ENCODE measurements at regions not wholly inside any gene's neighbourhood (a gene's known extent, or its start where the extent isn't known, plus 50 kb on each side); places are given as distances from the start of the nearest gene placed in this dataset.

GRCh38 chr1:58836408-58836807 is 52.6 kb upstream of the JUN start:
- Histone ChIP-seq H3K4me3 (ENCODE audit: low read length) (no peak overlapping the region), H2BK15ac (replicated peaks; ENCODE audit: low read depth) (no peak overlapping the region), H2AK5ac (ENCODE audit: low read length) (no peak overlapping the region), H3K27ac (ENCODE audit: low read depth, low read length) (no peak overlapping the region), H3K4me1 (ENCODE audit: control insufficient read depth, low read depth, low read length) (no peaks in the 10 kb centered on the region), H3K79me2 (ENCODE audit: control insufficient read depth, insufficient read depth, low read length) (no peaks in the 10 kb centered on the region), H4K5ac (ENCODE audit: low read length) (no peak overlapping the region), H3K27me3 (ENCODE audit: insufficient read depth, low read length, poor library complexity) (no peaks in the 10 kb centered on the region), H3K4ac (ENCODE audit: low read depth, low read length) (no peak overlapping the region), H3K23ac (ENCODE audit: low read length) (no peak overlapping the region), H2BK120ac (ENCODE audit: low read depth, low read length) (no peak overlapping the region), H3K9ac (ENCODE audit: low read length) (no peak overlapping the region), H2BK5ac (ENCODE audit: low read length) (no peak overlapping the region), H4K8ac (ENCODE audit: low read depth, low read length) (no peak overlapping the region), H3K18ac (ENCODE audit: low read length) (no peak overlapping the region), H3K79me1 (ENCODE audit: low read length) (no peaks in the 10 kb centered on the region), H3K56ac (ENCODE audit: low read length) (no peak overlapping the region), H3K4me2 (ENCODE audit: low read length) (no peak overlapping the region), H3K36me3 (ENCODE audit: control insufficient read depth, insufficient read depth, low read length) (no peaks in the 10 kb centered on the region)
- WGBS (ENCODE audit: extremely low coverage, insufficient coverage, low lambda C conversion rate), result no CpG with 5 or more reads among the region's 3 CpGs
- DNase-seq, result no peak

- Histone ChIP-seq H2BK120ac (ENCODE audit: low read depth, low read length) (no peak overlapping the region), H2AK5ac (ENCODE audit: low read length) (no peak overlapping the region), H3K56ac (ENCODE audit: low read length) (no peak overlapping the region), H4K5ac (ENCODE audit: low read length) (no peak overlapping the region), H3K18ac (ENCODE audit: low read length) (no peak overlapping the region), H2BK5ac (ENCODE audit: low read length) (no peak overlapping the region), H3K4ac (ENCODE audit: low read depth, low read length) (no peak overlapping the region), H2BK15ac (replicated peaks; ENCODE audit: low read depth) (no peak overlapping the region), H3K4me2 (ENCODE audit: low read length) (no peak overlapping the region), H4K8ac (ENCODE audit: low read depth, low read length) (no peak overlapping the region), H3K9ac (ENCODE audit: low read length) (no peak overlapping the region), H3K4me3 (ENCODE audit: low read length) (no peak overlapping the region), H3K79me1 (ENCODE audit: low read length) (no peaks in the 10 kb centered on the region), H3K79me2 (ENCODE audit: control insufficient read depth, insufficient read depth, low read length) (no peaks in the 10 kb centered on the region), H3K23ac (ENCODE audit: low read length) (no peak overlapping the region), H3K27ac (ENCODE audit: low read depth, low read length) (no peak overlapping the region), H3K27me3 (ENCODE audit: insufficient read depth, low read length, poor library complexity) (no peaks in the 10 kb centered on the region), H3K4me1 (ENCODE audit: control insufficient read depth, low read depth, low read length) (no peaks in the 10 kb centered on the region), H3K36me3 (ENCODE audit: control insufficient read depth, insufficient read depth, low read length) (no peaks in the 10 kb centered on the region)
- no peak for DNase-seq
Observed at GRCh38 chr1:58837886-58838285, 54.0 kb upstream of the JUN start.

GRCh38 chr1:58839147-58839795 is 55.4 kb upstream of the JUN start:
- Histone ChIP-seq H3K4me1 (ENCODE audit: control insufficient read depth, low read depth, low read length) (no peaks in the 10 kb centered on the region), H3K4me3 (ENCODE audit: low read length) (no peak overlapping the region), H3K23ac (ENCODE audit: low read length) (no peak overlapping the region), H3K79me1 (ENCODE audit: low read length) (no peaks in the 10 kb centered on the region), H3K27me3 (ENCODE audit: insufficient read depth, low read length, poor library complexity) (no peaks in the 10 kb centered on the region), H2BK5ac (ENCODE audit: low read length) (no peak overlapping the region), H3K18ac (ENCODE audit: low read length) (no peak overlapping the region), H3K56ac (ENCODE audit: low read length) (no peak overlapping the region), H2AK5ac (ENCODE audit: low read length) (no peak overlapping the region), H3K79me2 (ENCODE audit: control insufficient read depth, insufficient read depth, low read length) (no peaks in the 10 kb centered on the region), H3K36me3 (ENCODE audit: control insufficient read depth, insufficient read depth, low read length) (no peaks in the 10 kb centered on the region), H3K9ac (ENCODE audit: low read length) (no peak overlapping the region), H3K4me2 (ENCODE audit: low read length) (no peak overlapping the region), H3K4ac (ENCODE audit: low read depth, low read length) (no peak overlapping the region), H3K27ac (ENCODE audit: low read depth, low read length) (no peak overlapping the region), H4K8ac (ENCODE audit: low read depth, low read length) (no peak overlapping the region), H2BK15ac (replicated peaks; ENCODE audit: low read depth) (no peak overlapping the region), H2BK120ac (ENCODE audit: low read depth, low read length) (no peak overlapping the region), H4K5ac (ENCODE audit: low read length) (no peak overlapping the region)
- no peak for DNase-seq
- no CpG with 5 or more reads among the region's 5 CpGs for whole genome bisulfite sequencing (ENCODE audit: extremely low coverage, insufficient coverage, low lambda C conversion rate)

- Histone ChIP-seq H3K79me2 (ENCODE audit: control insufficient read depth, insufficient read depth, low read length) (no peaks in the 10 kb centered on the region), H3K9ac (ENCODE audit: low read length) (no peak overlapping the region), H3K27ac (ENCODE audit: low read depth, low read length) (no peak overlapping the region), H3K4me3 (ENCODE audit: low read length) (no peak overlapping the region), H3K23ac (ENCODE audit: low read length) (no peak overlapping the region), H3K56ac (ENCODE audit: low read length) (no peak overlapping the region), H2AK5ac (ENCODE audit: low read length) (no peak overlapping the region), H3K4ac (ENCODE audit: low read depth, low read length) (no peak overlapping the region), H3K4me1 (ENCODE audit: control insufficient read depth, low read depth, low read length) (no peaks in the 10 kb centered on the region), H4K5ac (ENCODE audit: low read length) (no peak overlapping the region), H2BK120ac (ENCODE audit: low read depth, low read length) (no peak overlapping the region), H3K36me3 (ENCODE audit: control insufficient read depth, insufficient read depth, low read length) (no peaks in the 10 kb centered on the region), H3K4me2 (ENCODE audit: low read length) (no peak overlapping the region), H3K18ac (ENCODE audit: low read length) (no peak overlapping the region), H3K27me3 (ENCODE audit: insufficient read depth, low read length, poor library complexity) (no peaks in the 10 kb centered on the region), H2BK15ac (replicated peaks; ENCODE audit: low read depth) (no peak overlapping the region), H4K8ac (ENCODE audit: low read depth, low read length) (no peak overlapping the region), H2BK5ac (ENCODE audit: low read length) (no peak overlapping the region), H3K79me1 (ENCODE audit: low read length) (no peaks in the 10 kb centered on the region)
- no CpG with 5 or more reads among the region's 5 CpGs for WGBS (ENCODE audit: extremely low coverage, insufficient coverage, low lambda C conversion rate)
- DNase-seq, result peak; percentile 52
Observed at GRCh38 chr1:58839846-58840835, 56.3 kb upstream of the JUN start.

- no peak overlapping the region for H3K18ac ChIP-seq (ENCODE audit: low read length)
Observed at GRCh38 chr1:58841455-58841854, 57.6 kb upstream of the JUN start.

More at GRCh38 chr1:58841455-58841854, 57.6 kb upstream of the JUN start:
- H3K4me1 ChIP-seq (ENCODE audit: control insufficient read depth, low read depth, low read length), result no peaks in the 10 kb centered on the region
- H3K27me3 ChIP-seq (ENCODE audit: insufficient read depth, low read length, poor library complexity), result no peaks in the 10 kb centered on the region
- H3K9ac ChIP-seq (ENCODE audit: low read length), result no peak overlapping the region
- no peak overlapping the region for H2BK120ac ChIP-seq (ENCODE audit: low read depth, low read length)
- peak; percentile 46 for DNase-seq
- H2BK15ac ChIP-seq (replicated peaks; ENCODE audit: low read depth), result no peak overlapping the region
- no peak overlapping the region for H3K27ac ChIP-seq (ENCODE audit: low read depth, low read length)
- no peak overlapping the region for H4K5ac ChIP-seq (ENCODE audit: low read length)
- H2AK5ac ChIP-seq (ENCODE audit: low read length), result no peak overlapping the region
- H4K8ac ChIP-seq (ENCODE audit: low read depth, low read length), result no peak overlapping the region
- no peak overlapping the region for H3K4me3 ChIP-seq (ENCODE audit: low read length)
- no peaks in the 10 kb centered on the region for H3K79me1 ChIP-seq (ENCODE audit: low read length)
- no peak overlapping the region for H3K56ac ChIP-seq (ENCODE audit: low read length)
- H3K4me2 ChIP-seq (ENCODE audit: low read length), result no peak overlapping the region
- no peak overlapping the region for H3K4ac ChIP-seq (ENCODE audit: low read depth, low read length)
- no CpG with 5 or more reads among the region's 3 CpGs for whole genome bisulfite sequencing (ENCODE audit: extremely low coverage, insufficient coverage, low lambda C conversion rate)
- no peaks in the 10 kb centered on the region for H3K79me2 ChIP-seq (ENCODE audit: control insufficient read depth, insufficient read depth, low read length)
- H3K36me3 ChIP-seq (ENCODE audit: control insufficient read depth, insufficient read depth, low read length), result no peaks in the 10 kb centered on the region
- no peak overlapping the region for H3K23ac ChIP-seq (ENCODE audit: low read length)
- no peak overlapping the region for H2BK5ac ChIP-seq (ENCODE audit: low read length)

Data from mesendoderm (in vitro differentiated cells).